HG03565 (cell line): ENCODE measurements at regions not wholly inside any gene's neighbourhood (a gene's known extent, or its start where the extent isn't known, plus 50 kb on each side); places are given as distances from the start of the nearest gene placed in this dataset.

Experiments
- ATAC-seq: cut with Tn5 transposase; IDR thresholded peaks from one replicate; pipeline ENCODE4 v1.9.1; 2021; ENCODE audit warnings: mild to moderate bottlenecking, moderate library complexity; ENCODE audit not compliant: unreplicated experiment

DNA sequence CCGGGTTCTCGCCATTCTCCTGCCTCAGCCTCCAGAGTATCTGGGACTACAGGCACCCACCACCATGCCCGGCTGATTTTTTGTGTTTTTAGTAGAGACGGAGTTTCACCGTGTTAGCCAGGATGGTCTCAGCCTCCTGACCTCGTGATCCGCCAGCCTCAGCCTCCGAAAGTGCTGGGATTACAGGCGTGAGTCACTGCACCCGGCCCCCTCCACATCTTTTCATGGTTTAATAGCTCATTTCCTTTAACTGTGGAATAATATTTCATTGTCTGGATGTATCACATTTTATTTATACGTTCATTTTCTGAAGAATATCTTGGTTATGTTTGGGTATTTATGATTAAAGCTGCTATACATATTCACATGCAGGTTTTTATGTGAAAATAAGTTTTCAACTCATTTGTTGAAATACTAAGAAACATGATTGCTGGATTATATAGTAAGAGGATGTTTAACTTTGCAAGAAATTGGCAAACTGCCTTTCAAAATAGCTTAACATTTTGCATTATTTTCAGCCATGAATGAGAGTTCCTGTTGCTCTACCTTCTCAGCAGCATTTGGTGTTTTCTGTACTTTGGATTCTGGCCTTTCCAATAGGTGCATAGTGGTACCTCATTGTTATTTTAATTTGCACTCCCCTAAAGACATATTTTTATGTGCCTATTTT is 591.9 kb downstream of the TECRL start:
- ATAC-seq, result no peak

DNA sequence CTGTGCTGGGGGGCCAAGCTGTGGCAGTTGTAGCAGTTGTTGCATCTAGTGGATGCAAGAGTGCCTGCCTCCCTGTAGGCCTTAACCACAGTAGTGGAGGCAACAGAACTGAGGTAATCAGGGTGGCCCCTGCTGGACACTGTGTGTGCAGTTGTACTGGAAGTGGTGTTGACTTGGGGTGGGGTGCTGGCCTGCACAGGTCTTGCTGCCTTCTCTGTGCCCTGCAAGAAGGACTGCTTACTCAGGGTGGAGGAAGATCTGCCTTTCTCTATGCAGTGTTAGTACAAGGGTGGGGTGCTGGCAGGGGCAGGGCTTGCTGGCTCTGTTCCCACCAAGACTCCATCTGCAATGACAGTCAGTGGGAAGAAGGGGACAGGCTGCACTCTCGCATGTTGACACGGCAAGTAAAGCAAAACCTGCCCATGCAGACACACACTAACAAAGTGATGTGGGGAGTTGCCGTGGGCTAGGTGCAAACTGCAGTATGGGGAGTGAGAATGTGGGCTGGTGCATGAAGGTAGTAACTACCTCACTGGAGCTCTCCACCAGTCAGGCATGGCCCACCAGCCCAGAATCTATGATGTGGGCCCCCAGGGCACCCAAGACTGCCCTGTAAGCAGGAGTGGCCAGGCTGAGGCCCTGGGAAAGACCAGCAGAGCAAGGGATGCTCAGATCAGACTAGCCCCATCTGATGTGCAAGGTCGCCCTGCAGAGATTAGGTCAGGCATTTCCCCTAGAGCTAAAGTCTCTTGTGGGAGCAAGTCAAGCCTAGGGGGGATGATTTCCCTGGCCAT is 594.9 kb downstream of the TECRL start:
- no peak for ATAC-seq

DNA sequence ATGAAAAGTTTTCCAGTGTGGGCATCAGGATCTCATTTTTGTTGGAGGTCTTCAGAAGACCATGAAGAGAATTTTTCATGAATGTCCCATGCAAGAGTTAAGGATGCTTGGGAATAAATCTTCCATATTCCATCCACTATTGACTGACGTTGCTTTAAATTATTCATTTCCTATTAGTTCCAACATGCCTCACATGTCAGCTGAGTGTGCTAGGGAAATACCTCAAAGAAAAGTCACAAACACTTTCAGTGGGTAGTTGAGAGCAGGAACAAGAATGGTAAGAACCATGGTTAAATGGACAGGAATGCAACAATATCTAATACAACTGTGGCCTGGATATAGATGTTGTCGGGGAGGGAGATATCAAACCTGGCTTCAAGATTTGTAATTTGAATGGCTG is 610.1 kb downstream of the TECRL start:
- ATAC-seq, result no peak

DNA sequence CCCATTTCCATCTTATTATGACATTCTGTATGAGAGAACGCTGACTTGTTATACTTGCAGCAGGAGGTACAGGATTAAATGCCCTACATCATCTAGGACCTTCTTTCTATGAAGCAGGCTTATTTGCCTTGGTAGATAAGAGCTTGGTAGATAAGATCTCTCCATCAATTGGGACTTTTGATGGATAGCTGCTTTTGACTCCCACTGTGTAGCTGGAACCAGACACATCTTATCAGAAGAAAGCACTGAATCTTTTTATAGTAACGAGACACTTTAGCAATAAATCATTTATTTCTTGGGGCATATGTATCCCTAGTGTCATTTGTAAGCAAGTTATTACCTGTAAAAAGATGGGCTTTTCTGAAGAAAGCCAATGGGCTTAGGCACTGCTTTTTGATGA is 613.9 kb downstream of the TECRL start:
- no peak for ATAC-seq

DNA sequence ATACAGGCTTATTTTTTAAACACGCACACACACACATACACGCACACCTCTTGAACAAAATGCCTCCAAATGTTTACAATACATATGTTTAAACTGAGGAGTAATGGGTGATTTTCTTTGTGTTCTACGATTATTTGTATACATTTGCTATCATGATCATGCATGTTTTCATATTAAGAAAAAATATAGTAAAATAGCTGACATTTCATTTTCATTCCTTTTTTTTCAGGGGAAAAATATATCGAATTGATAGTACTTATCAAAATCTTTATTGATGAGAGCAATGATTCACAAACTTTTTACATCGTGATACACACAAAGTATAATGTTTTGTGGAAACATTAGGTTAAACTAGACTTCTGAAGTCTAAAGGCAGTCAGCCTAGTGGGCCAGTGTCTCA is 618.9 kb downstream of the TECRL start:
- no peak for ATAC-seq

DNA sequence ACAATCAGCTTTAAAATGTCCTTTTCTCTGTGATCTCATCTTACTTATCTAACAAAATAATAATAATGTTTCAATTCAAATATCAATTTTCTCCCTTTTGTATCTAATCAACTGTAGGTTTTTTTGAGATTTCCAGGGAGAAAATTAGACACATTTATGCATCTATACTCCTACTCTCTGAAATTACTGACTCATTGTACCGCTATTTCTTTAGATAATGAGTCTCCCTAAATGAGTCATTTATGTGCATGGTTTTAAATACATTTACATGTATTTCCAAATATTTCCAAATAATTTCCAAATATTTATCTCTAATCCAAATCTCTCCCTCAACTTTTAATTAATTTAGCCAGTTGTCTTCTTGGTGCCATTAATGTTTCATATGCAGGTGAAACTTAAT is 621.0 kb downstream of the TECRL start:
- no peak for ATAC-seq

DNA sequence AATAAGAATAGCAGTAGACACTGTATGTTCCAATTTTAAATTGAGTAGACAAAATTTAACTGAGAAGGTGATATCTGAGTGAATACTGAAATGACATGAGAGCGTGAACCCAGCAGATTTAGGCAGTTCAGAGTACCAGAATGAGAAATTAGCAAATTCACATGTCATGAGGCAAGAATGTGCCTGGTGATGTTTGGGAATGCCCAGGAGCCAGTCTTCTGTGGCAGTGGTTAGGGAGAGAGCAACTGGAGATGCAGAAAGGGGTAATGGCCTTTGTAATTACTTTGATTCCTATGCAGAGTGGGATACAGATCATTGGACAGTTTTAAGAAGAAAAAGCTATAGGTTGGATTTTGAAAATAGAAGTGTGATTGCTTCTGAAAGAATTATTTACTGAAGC is 621.9 kb downstream of the TECRL start:
- ATAC-seq, result no peak

DNA sequence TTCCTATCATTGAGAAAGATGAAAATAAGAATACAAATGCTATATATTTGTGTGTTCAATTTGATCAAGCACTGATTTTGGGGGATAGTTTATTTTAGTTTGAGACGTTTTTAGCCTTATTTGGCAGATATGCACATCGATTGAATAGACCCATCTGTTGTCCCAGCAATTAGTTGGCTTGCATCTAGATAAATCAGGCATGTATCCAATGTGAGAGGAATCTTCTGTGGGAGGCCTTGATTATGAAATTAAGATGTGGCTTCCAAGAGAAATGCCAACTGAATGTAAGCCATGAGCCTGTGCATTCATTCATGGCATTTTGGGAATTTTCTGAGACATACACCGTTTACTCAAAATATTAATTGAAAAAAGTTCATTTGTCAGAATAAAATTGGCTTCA is 623.1 kb downstream of the TECRL start:
- no peak for ATAC-seq

DNA sequence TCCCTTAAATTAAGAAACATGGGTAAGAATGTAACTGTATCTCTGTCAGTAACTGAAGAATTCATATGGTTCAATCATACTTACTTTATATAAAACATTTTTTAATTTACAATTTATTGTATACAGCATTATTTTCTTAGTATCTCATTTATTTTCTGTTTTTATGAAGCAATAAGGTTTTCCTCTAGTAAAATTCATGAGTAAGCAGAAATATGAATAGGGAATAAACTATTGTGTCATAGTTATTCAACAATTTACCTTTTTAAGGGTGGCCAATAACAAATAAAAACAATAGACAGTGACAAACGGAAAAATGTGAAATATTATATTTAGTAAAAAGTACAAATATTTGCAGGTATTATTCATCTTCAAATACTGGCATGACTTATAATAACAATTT is 624.4 kb downstream of the TECRL start:
- ATAC-seq, result no peak

DNA sequence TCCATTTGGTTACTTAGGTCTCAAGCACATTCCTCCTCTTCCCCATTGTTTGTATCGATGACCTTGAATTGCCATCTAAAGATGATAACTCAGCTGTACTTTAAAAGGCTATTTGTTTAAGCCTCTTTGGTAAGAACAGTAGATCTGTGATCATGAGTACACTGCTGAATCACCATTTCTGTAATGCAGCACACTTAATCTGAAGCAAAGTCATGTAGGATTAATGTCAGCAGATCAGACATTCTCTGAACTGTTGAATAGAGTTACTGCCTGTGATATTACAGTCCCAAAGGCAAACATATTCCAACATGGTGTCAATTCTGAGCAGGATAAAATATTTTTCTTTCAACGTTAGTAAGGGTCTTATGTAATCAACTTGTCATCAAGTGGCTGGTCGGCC is 631.6 kb downstream of the TECRL start:
- ATAC-seq, result no peak

DNA sequence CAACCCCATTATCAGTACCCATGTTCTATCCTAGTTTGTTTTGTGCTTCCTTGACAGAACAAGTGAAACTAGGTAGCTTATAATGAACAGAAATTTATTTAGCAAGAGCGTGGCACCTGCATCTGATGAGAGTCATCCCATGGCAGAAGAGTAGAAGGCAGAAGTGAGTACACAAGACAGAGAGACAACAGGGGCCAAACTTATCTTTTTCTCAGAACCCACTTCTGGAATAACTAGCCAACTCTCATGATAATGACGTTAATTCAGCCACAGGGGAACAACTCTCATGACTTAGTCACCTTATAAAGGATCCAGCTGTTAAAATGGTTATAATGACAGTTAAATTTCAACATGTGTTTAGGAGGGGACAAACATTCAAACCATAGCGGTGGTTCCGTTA is 644.9 kb downstream of the TECRL start:
- no peak for ATAC-seq

DNA sequence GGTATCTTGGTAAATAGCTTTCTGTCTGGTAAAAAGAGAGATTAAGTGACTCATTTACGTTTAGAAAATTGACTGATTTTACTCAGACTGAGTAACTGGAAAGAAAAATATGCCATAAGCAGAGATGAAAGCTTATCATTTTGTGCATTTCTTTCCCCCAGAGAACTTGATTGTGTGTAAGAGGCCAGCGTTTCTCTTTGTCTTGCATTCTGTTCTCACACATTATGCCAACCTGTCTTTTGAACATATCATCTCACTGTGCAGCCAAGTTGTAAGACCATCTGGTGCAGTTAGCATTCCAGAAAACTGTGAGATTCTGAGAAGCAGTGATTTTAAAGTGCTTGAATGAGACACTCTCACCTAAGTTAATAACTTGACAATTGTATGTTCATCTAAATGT is 651.3 kb downstream of the TECRL start:
- no peak for ATAC-seq

DNA sequence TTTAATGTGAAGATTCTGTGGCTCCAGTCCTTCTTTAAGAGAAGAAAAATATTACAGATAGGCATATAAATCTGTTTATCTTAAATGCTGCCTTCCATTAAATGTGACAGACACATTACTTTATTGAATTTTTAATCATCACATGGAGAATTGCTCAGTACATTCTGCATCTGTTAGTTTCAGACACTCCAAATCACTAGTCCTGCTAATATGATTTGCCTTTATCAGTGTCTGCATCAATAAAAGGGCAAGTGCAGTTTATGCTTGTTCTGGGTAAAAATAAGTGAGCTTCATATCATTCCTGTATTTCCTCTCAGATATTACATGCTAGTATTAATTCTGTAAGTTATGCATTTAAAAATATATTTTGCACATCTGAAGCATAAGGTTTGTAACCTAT is 666.4 kb downstream of the TECRL start:
- no peak for ATAC-seq

DNA sequence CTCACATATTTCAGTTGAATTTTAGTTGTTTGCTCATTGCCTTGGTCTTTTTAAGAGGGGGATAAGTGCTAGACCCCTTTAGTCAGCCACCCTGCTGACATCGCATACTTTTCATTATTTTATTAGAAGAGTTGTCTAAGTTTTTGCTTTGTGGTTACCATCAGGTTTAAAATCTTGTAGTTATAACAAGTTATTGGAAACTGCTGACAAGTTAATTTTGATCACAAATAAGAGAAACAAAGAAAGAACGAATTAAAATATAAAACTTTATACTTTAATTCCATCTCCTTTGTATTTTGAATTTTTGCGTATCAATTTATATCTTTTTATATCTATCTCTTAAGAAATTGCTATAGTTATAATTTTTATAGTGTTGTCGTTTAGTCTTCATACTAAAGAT is 679.7 kb downstream of the TECRL start:
- ATAC-seq, result no peak

DNA sequence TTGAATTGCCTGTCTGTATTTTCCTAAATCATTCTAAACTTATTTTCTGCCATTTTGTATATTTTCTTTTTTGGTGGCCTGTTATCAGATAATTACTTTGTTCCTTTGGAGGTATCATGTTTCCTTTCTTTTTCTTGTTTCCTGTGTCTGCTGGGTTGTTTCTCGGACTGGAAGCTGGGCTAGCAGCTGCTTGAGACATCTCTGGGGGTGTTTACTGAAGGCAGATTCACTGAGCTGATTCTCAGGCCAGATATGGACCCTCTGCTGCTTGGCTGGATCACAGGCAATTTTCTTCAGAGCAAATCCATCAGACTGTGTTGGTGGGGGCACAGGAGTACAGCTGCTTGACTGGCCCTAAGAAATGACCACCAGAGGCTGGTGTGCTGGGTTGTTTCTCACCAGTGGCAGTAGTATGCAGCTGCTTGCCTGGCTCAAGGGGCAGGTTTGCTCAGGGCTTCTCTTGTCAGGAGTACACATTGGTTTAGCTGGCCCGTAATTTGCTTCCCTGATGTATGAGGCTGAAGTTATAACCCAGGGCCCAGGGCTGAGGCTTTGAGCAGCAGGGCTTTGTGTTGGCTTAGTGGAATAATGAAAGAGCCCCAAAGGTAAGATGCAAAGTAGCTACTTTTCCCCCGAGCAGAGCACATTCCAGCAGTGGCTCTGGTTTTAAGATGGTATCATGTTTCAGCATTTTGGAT is 680.6 kb downstream of the TECRL start:
- ATAC-seq, result no peak

DNA sequence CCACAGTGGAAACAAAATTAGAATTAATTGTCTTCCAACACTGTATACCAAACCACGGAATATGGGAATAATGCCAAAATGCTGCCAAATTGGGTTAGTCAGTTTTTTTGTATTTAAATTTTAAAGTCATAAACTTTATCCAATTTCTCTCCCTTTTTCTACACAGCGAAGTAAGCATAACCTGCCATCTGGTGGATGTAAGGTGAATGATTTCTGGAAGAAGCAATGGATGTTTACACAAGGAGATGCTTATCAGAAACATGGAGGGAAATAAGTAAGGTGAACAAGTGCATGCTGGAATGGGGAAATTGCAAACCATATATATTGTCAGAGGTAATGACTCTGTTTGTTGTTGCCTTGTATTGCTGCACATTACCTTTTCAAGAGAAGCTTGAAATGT is 691.9 kb downstream of the TECRL start:
- ATAC-seq, result no peak

DNA sequence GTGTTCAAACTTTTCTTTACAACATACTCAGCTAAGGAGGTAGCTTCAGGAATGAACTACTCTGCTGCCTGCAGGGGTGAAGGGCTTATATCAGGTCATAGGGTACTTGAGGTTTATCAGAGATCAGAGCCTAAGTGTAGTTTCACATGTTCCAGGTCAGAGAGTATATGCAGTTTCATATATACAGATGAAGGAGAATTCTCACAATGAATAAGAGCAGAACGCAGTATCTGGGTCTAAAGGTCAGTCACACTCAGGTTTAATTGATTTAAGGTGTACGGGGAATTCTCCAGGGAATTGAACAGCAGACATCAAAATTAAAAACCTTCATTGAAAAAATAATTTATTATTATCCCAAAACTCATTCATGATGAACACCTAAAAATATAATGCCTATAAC is 700.6 kb downstream of the TECRL start:
- ATAC-seq, result no peak

DNA sequence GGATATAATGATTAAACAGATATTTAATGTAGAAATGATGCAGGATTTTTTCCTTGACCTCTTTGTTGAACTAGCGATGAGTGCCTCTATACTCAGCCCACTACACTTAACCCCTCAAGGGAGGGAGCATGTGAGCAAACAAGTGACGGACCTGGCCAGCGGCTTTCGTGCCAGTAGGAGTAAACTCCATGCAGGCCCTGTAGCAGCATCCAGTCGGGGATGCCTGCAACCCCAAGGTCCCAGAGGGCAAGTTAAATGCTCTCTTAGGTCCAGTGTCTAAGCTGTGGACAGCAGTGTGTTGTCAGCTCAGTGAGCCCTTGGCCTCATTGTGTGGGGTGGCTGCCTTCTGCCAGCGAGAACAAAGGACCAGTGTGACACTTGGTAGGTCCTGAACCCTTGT is 708.7 kb downstream of the TECRL start:
- no peak for ATAC-seq

DNA sequence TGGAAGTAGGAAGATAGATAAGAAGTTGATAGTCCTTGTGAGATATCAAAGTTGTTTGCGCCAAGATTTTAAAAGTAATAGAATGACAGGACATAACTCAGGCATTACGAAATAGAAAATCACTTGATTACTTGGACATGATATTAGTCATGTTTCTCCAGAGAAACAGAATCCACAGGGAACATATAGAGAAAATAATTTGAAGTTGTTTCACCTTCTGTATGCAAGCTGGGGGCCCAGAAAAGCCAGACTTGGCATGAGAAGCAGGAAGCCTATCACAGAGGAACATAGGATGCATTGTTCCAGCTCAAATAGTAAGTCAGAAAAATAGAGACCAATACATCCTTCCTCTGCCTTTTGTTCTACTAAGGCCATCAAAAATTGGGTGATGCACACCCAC is 715.9 kb downstream of the TECRL start:
- ATAC-seq, result no peak

DNA sequence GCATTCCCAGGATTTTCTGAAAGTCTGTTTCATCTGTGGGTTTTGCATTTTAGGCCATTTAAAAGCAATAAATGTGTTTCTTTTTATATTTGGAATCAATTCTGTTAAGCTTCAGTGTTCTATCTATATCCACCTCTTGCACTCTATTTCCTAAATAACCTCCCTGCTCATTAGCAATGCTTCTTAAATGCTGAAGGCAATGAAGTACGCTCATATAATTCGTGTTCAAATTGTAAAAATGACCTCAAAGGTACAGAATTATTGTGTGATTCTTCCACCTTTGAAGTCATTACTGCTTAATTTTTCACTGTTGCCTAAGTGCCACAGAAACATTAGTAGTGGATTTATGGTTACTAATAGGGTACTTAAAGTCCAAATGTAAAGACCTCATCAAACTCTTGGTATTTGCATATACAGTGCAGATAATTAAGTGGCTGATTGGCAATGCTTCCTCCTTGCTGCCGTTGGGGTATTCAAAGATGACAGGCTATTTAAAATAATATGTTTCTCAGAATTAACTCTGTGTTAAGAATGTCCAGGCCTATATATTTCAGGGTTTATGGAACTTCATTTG is 730.8 kb downstream of the TECRL start:
- no peak for ATAC-seq

DNA sequence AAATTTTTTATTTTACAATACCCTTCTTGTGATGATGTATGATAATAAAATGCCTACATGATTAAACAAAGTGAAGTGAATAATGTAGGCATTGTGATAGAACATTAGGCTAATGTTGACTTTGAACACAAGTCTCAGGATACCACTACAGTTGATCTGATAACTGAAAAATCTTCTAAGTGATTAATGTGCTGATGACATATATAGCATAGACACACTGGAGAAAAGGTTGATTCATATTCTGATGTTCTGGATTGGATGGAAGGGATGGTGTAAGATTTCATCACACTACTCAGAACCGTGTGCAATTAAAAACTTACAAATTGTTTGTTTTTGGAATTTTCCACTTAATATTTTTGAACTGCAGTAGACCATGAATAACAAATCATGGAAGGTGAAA is 738.5 kb downstream of the TECRL start:
- no peak for ATAC-seq

DNA sequence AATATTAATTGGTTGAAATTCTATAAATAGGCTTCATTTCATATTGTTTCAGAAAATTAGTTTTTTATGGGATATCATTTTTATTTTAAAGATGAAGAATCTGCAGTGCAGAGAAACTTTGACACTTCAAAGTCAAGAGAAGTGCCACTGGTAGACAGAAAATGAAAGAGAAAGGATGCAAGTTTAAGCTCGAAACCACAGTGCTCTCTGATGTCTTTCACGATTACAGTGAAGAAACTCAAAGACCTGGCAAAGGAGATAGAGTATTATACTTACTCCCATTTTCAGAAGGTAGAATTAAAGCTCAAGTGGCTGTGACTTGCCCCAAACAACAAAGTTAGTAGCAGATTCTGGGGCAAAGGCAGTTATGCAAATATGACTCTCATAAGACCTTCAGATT is 745.4 kb downstream of the TECRL start:
- no peak for ATAC-seq
